Prostate gland (tissue), 2 donors: ENCODE measurements at regions not wholly inside any gene's neighbourhood (a gene's known extent, or its start where the extent isn't known, plus 50 kb on each side); places are given as distances from the start of the nearest gene placed in this dataset.
"Not testable (repeated sequence)": the region's sequence is repeated elsewhere in the genome, so short reads cannot be mapped to it uniquely, and the experiment has no call there.

Experiments
- DNase-seq: peaks from one replicate; pipeline ENCODE4 v3.0.0-alpha.2; 2019; ENCODE audit warnings: low spot score
- H3K27ac ChIP-seq, 2 donors: fragments of 200-600 bp; sonication (generic); 2 replicates each; pipeline ENCODE4 v1.5.1; 2017 to 2019
- H3K27me3 ChIP-seq: fragments of 200-600 bp; sonication (generic); replicated peaks from 2 replicates; pipeline ENCODE4 v1.5.1; 2019; ENCODE audit not compliant: insufficient read depth
- H3K36me3 ChIP-seq, 2 donors: fragments of 200-600 bp; sonication (generic); 1 replicate in 1 of 2; 2 replicates in 1 of 2; pipeline versions ENCODE4 v1.5.1 to v1.8.1; 2017 to 2019
- H3K4me1 ChIP-seq: fragments of 200-600 bp; sonication (generic); replicated peaks from 2 replicates; pipeline ENCODE4 v1.5.1; 2019
- H3K4me3 ChIP-seq, 2 donors: fragments of 200-600 bp; sonication (generic); 2 replicates each; pipeline ENCODE4 v1.5.1; 2017 to 2019
- H3K9me3 ChIP-seq: fragments of 200-600 bp; sonication (generic); 2 replicates; pipeline ENCODE4 v1.5.1; 2017
- CTCF ChIP-seq, 4 experiments: fragments of 200-600 bp in 2 of 4; fragments of 450-650 bp in 2 of 4; sonication (generic) in 2 of 4; IDR thresholded peaks; 1 replicate in 3 of 4; 2 replicates in 1 of 4; pipeline ENCODE4 v1.5.1; 2016 to 2019; ENCODE audit warnings: antibody characterized with exemption in 4 of 4, mild to moderate bottlenecking in 2 of 4, moderate library complexity in 2 of 4
- POLR2A ChIP-seq: fragments of 450-650 bp; IDR thresholded peaks from one replicate; pipeline ENCODE4 v1.6.1; 2016; ENCODE audit warnings: antibody characterized with exemption, mild to moderate bottlenecking
- POLR2AphosphoS5 ChIP-seq: sonication (generic); formaldehyde crosslinking; IDR thresholded peaks from one replicate; pipeline ENCODE4 v1.6.1; 2017; ENCODE audit warnings: antibody characterized with exemption
- WGBS: methylation state at CpG from one replicate; pipeline ENCODE4 v1.1.5; 2018; 5-methylcytosine and 5-hydroxymethylcytosine counted together
- intact Hi-C: fragments of 100-400 bp; cut with DNase I; formaldehyde crosslinking; loops from one replicate; pipeline ENCODE4 v1.14.2; 2022

DNA sequence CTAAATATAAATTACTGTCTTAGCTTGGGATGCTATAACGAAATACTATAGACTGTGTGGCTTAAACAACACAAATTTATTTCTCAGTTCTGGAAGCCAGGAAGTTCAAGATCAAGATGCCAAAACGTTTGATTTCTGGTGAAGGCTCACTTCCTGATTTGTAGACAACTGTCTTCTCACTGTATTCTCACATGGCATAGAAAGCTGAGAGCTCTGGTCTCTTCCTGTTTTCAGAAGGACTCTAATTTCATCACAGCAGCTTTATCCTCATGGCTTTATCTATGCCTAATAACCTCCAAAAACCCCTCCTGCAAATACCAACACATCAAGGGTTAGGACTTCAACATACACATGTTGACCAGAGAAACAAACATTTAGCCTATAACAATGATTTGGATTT is 1795.5 kb downstream of the MRPL39 start:
- 46% methylated on average over 2 of the region's 2 CpGs for WGBS
- H3K9me3 ChIP-seq = no peaks in the 10 kb centered on the region
- no peaks in the 10 kb centered on the region for H3K27me3 ChIP-seq
- no peak for TF ChIP-seq POLR2A
- TF ChIP-seq CTCF (IDR thresholded peaks at IDR 0.05) = no peak
- no peak for TF ChIP-seq POLR2AphosphoS5
- no peak for DNase-seq
- H3K4me1 ChIP-seq = no peaks in the 10 kb centered on the region
- no peak overlapping the region for H3K27ac ChIP-seq
- intact Hi-C loops = no loop called here
- H3K4me3 ChIP-seq = no peak overlapping the region
- H3K36me3 ChIP-seq = no peaks in the 10 kb centered on the region

- Histone ChIP-seq H3K9me3 (no peaks in the 10 kb centered on the region), H3K4me1 (no peaks in the 10 kb centered on the region), H3K27ac (no peak overlapping the region), H3K36me3 (no peaks in the 10 kb centered on the region), H3K4me3 (no peak overlapping the region), H3K27me3 (no peaks in the 10 kb centered on the region)
- DNase-seq = no peak
- no peak for TF ChIP-seq POLR2A
- no peak for TF ChIP-seq POLR2AphosphoS5
- no peak for TF ChIP-seq CTCF (IDR thresholded peaks at IDR 0.05)
- intact Hi-C loops = no loop called here
- WGBS = 74% methylated on average over 2 of the region's 2 CpGs
These were observed 1797.7 kb downstream of the MRPL39 start for GRCh38 chr21:23809573-23809972.

DNA sequence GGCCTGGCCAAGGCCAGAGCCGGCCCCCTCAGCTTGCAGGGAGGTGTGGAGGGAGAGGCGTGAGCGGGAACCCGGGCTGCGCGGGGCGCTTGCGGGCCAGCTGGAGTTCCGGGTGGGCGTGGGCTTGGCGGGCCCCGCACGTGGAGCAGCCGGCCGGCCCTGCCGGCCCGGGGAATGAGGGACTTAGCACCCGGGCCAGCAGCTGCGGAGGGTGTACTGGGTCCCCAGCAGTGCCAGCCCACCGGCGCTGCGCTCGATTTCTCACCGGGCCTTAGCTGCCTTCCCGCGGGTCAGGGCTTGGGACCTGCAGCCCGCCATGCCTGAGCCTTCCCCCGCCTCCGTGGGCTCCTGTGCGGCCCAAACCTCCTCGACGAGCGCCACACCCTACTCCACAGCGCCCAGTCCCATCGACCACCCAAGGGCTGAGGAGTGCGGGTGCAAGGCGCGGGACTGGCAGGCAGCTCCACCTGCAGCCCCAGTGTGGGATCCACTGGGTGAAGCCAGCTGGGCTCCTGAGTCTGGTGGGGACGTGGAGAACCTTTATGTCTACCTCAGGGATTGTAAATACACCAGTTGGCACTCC is 1800.2 kb downstream of the MRPL39 start:
- H3K4me3 ChIP-seq, intact Hi-C loops: not testable (repeated sequence)
- WGBS = 94% methylated on average over 32 of the region's 39 CpGs

GRCh38 chr21:23804866-23805265 is 1802.4 kb downstream of the MRPL39 start:
- Histone ChIP-seq H3K27me3 (no peaks in the 10 kb centered on the region), H3K4me1 (no peaks in the 10 kb centered on the region), H3K9me3 (no peaks in the 10 kb centered on the region), H3K36me3 (no peaks in the 10 kb centered on the region), H3K27ac (no peak overlapping the region), H3K4me3 (no peak overlapping the region)
- no peak for TF ChIP-seq POLR2AphosphoS5
- TF ChIP-seq CTCF (IDR thresholded peaks at IDR 0.05) = no peak
- TF ChIP-seq POLR2A = no peak
- intact Hi-C loops = no loop called here
- 84% methylated on average over 5 of the region's 5 CpGs for WGBS
- DNase-seq = no peak

More for the DNA sequence above, 1800.2 kb downstream of the MRPL39 start:
- not testable (repeated sequence) for H3K27ac ChIP-seq, H3K9me3 ChIP-seq, H3K36me3 ChIP-seq, H3K27me3 ChIP-seq, DNase-seq, H3K4me1 ChIP-seq

- H3K4me1 ChIP-seq = no peaks in the 10 kb centered on the region
- no peaks in the 10 kb centered on the region for H3K9me3 ChIP-seq
- no peak overlapping the region for H3K27ac ChIP-seq
- no peaks in the 10 kb centered on the region for H3K27me3 ChIP-seq
- intact Hi-C loops = no loop called here
- TF ChIP-seq CTCF (IDR thresholded peaks at IDR 0.05) = no peak
- TF ChIP-seq POLR2AphosphoS5 = no peak
- TF ChIP-seq POLR2A = no peak
- H3K36me3 ChIP-seq = no peaks in the 10 kb centered on the region
- WGBS = 60% methylated on average over 6 of the region's 6 CpGs
- no peak for DNase-seq
- H3K4me3 ChIP-seq = no peak overlapping the region
These were observed 1806.0 kb downstream of the MRPL39 start for GRCh38 chr21:23801292-23801691.
